Neuronal stem cell (in vitro differentiated cells): ENCODE measurements at regions not wholly inside any gene's neighbourhood (a gene's known extent, or its start where the extent isn't known, plus 50 kb on each side); places are given as distances from the start of the nearest gene placed in this dataset.

Experiments
- DNase-seq: peaks from one replicate; pipeline ENCODE4 v3.0.0-alpha.2; 2013; ENCODE audit warnings: low spot score
- H2AFZ ChIP-seq: one replicate; pipeline ENCODE4 v1.6.1; 2013; ENCODE audit warnings: mild to moderate bottlenecking, low read length, inconsistent platforms
- H2AK5ac ChIP-seq: 2 replicates; pipeline ENCODE4 v1.6.1; 2013; ENCODE audit warnings: low read depth, mild to moderate bottlenecking, inconsistent platforms, low read length, moderate library complexity, mixed read lengths
- H2BK120ac ChIP-seq: 2 replicates; pipeline ENCODE4 v1.6.1; 2013; ENCODE audit warnings: low read depth, mild to moderate bottlenecking, inconsistent platforms, low read length, moderate library complexity, mixed read lengths
- H2BK12ac ChIP-seq: one replicate; pipeline ENCODE4 v1.6.1; 2013; ENCODE audit warnings: low read length, inconsistent platforms
- H2BK15ac ChIP-seq: 2 replicates; pipeline ENCODE4 v1.6.1; 2013; ENCODE audit warnings: mild to moderate bottlenecking, low read length, inconsistent platforms, mixed read lengths
- H2BK5ac ChIP-seq: one replicate; pipeline ENCODE4 v1.6.1; 2013; ENCODE audit warnings: inconsistent platforms, mild to moderate bottlenecking, low read length, moderate library complexity
- H3K14ac ChIP-seq: one replicate; pipeline ENCODE4 v1.6.1; 2013; ENCODE audit warnings: low read length, inconsistent platforms
- H3K18ac ChIP-seq: 2 replicates; pipeline ENCODE4 v1.6.1; 2013; ENCODE audit warnings: low read length, inconsistent platforms
- H3K23ac ChIP-seq: 2 replicates; pipeline ENCODE4 v1.6.1; 2013; ENCODE audit warnings: low read depth, mild to moderate bottlenecking, mixed read lengths, low read length, inconsistent platforms; ENCODE audit not compliant: poor library complexity
- H3K27ac ChIP-seq: replicated peaks from 3 replicates; pipeline ENCODE4 v1.5.1; 2013; ENCODE audit warnings: low read length, inconsistent platforms
- H3K27me3 ChIP-seq, 3 experiments: 2 replicates each; pipeline ENCODE4 v1.6.1; 2013; ENCODE audit warnings: low read length in 3 of 3, mild to moderate bottlenecking in 2 of 3, inconsistent platforms in 1 of 3, low read depth in 1 of 3, mixed read lengths in 1 of 3, moderate library complexity in 1 of 3; ENCODE audit not compliant: control insufficient read depth in 3 of 3, insufficient read depth in 3 of 3
- H3K36me3 ChIP-seq, 2 donors: replicated peaks in 1 of 2; 2 replicates each; pipeline ENCODE4 v1.6.1; 2013; ENCODE audit warnings: low read length in 2 of 2; ENCODE audit not compliant: control insufficient read depth in 2 of 2, insufficient read depth in 2 of 2
- H3K4ac ChIP-seq: 2 replicates; pipeline ENCODE4 v1.6.1; 2013; ENCODE audit warnings: inconsistent platforms, mild to moderate bottlenecking, low read length, moderate library complexity
- H3K4me1 ChIP-seq, 2 donors: 1 replicate in 1 of 2; 2 replicates in 1 of 2; pipeline ENCODE4 v1.6.1; 2013; ENCODE audit warnings: low read length in 2 of 2, low read depth in 1 of 2; ENCODE audit not compliant: control insufficient read depth in 2 of 2, insufficient read depth in 1 of 2
- H3K4me2 ChIP-seq: one replicate; pipeline ENCODE4 v1.6.1; 2013; ENCODE audit warnings: mild to moderate bottlenecking, low read length, inconsistent platforms; ENCODE audit not compliant: insufficient read depth, poor library complexity, severe bottlenecking
- H3K4me3 ChIP-seq, 2 donors: 2 replicates each; pipeline ENCODE4 v1.5.1; 2013; ENCODE audit warnings: low read length in 2 of 2, mild to moderate bottlenecking in 2 of 2, inconsistent platforms in 1 of 2, moderate library complexity in 1 of 2
- H3K79me1 ChIP-seq: one replicate; pipeline ENCODE4 v1.6.1; 2013; ENCODE audit warnings: low read depth, mild to moderate bottlenecking, inconsistent platforms, low read length, moderate library complexity
- H3K9ac ChIP-seq: one replicate; pipeline ENCODE4 v1.6.1; 2013; ENCODE audit warnings: mild to moderate bottlenecking, low read depth, low read length, inconsistent platforms; ENCODE audit not compliant: poor library complexity
- H3K9me3 ChIP-seq, 2 donors: replicated peaks in 1 of 2; 2 replicates each; pipeline versions ENCODE3 to v1.6.1; 2013; ENCODE audit warnings: low read length in 2 of 2, mild to moderate bottlenecking in 2 of 2, inconsistent platforms in 1 of 2, low read depth in 1 of 2, mixed read lengths in 1 of 2, moderate library complexity in 1 of 2; ENCODE audit not compliant: control insufficient read depth in 2 of 2, insufficient read depth in 1 of 2
- H4K8ac ChIP-seq: one replicate; pipeline ENCODE4 v1.6.1; 2013; ENCODE audit warnings: low read depth, mild to moderate bottlenecking, inconsistent platforms, low read length, moderate library complexity
- H4K91ac ChIP-seq: one replicate; pipeline ENCODE4 v1.6.1; 2013; ENCODE audit warnings: low read length, low read depth, mild to moderate bottlenecking, inconsistent platforms; ENCODE audit not compliant: poor library complexity
- WGBS, 2 donors: extraction: QIAGEN DNeasy Blood & Tissue Kit; methylation state at CpG; one replicate each; pipeline ENCODE4 v1.1.7; 2013; ENCODE audit warnings: missing lambda C conversion rate in 2 of 2, mixed read lengths in 1 of 2; ENCODE audit not compliant: insufficient read length in 2 of 2, insufficient replicate concordance in 1 of 2; ENCODE audit errors: extremely low coverage in 2 of 2; 5-methylcytosine and 5-hydroxymethylcytosine counted together

DNA sequence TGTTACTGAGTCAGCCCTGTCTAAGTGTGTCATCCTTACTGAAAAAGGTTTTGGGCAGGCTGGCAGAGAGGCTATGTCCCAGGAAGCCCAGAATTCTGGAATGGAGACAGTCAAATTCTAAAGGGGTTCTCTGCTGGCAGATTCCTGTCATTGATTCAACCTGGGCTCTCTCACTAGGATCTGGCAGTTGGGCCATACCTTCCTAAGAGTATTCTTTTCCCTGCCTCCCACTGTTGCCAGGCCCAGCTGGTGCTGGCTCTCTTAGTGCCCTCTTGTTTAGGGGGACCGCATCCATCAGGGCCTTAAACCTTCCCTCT, 85.0 kb upstream of the EGLN3 start:
- Histone ChIP-seq H4K8ac (no peak overlapping the region), H3K18ac (no peak overlapping the region), H4K91ac (no peak overlapping the region), H2AFZ (no peak overlapping the region), H3K9me3 (no peaks in the 10 kb centered on the region), H2BK12ac (no peak overlapping the region), H3K27ac (no peak overlapping the region), H3K4me1 (no peaks in the 10 kb centered on the region), H2AK5ac (no peak overlapping the region), H3K27me3 (peaks cover 0 to 6% (median 0%) of the 10 kb centered on the region in 3 experiments), H3K4ac (no peak overlapping the region), H2BK15ac (no peak overlapping the region), H3K4me2 (no peak overlapping the region), H3K36me3 (no peaks in the 10 kb centered on the region), H3K4me3 (no peak overlapping the region), H3K23ac (no peak overlapping the region), H2BK120ac (no peak overlapping the region), H2BK5ac (no peak overlapping the region), H3K14ac (no peak overlapping the region), H3K9ac (no peak overlapping the region), H3K79me1 (no peaks in the 10 kb centered on the region)
- DNase-seq: no peak
- no CpG with 5 or more reads among the region's 1 CpG for WGBS, 2 donors

GRCh38 chr14:34035177-34035933, 84.5 kb upstream of the EGLN3 start:
- Histone ChIP-seq H2BK5ac (no peak overlapping the region), H3K4me2 (no peak overlapping the region), H4K91ac (no peak overlapping the region), H2AK5ac (no peak overlapping the region), H3K4me3 (no peak overlapping the region), H3K27me3 (peaks cover 0 to 6% (median 0%) of the 10 kb centered on the region in 3 experiments), H3K4ac (no peak overlapping the region), H2BK12ac (no peak overlapping the region), H4K8ac (no peak overlapping the region), H3K9ac (no peak overlapping the region), H2BK120ac (no peak overlapping the region), H2AFZ (no peak overlapping the region), H3K14ac (no peak overlapping the region), H3K79me1 (no peaks in the 10 kb centered on the region), H3K4me1 (no peaks in the 10 kb centered on the region), H3K18ac (no peak overlapping the region), H3K36me3 (no peaks in the 10 kb centered on the region), H3K27ac (no peak overlapping the region), H2BK15ac (no peak overlapping the region), H3K9me3 (no peaks in the 10 kb centered on the region), H3K23ac (no peak overlapping the region)
- WGBS, 2 donors: no CpG with 5 or more reads among the region's 10 CpGs
- DNase-seq: no peak

DNA sequence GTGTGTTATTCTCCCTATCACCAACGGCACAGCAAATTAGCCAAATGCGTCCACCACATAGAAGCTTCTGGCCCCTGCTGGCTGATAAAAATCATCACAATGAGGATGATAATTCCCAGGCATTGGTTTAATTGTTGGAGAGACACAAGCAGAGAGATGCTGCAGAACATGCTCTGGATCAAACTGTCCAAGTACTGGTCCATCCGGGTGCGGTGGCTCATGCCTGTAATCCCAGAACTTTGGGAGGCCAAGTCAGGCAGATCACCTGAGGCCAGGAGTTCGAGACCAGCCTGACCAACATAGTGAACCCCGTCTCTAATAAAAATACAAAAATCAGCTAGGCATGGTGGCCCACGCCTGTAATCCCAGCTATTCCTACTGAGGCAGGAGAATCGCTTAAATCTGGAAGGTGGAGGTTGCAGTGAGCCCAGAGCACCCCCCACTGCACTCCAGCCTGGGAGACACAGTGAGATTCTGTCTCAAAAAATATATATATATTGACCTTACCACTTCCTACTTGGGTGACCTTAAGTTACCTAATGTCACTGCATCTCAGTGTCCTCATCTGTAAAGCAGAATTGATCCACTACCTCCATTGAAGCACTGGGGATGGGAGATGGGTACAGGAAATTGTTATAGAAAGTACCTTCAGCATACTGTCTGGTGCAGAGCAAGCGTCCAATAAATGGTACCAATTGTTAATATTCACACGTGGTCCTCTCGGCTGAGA, 83.7 kb upstream of the EGLN3 start:
- H3K79me1 ChIP-seq: no peaks in the 10 kb centered on the region
- H3K4ac ChIP-seq: no peak overlapping the region
- H2BK15ac ChIP-seq: no peak overlapping the region
- H4K91ac ChIP-seq: no peak overlapping the region
- H3K27me3 ChIP-seq: peaks cover 0 to 6% (median 0%) of the 10 kb centered on the region in 3 experiments
- no CpG with 5 or more reads among the region's 11 CpGs for WGBS, 2 donors
- peaks cover 0 to 3% of the 10 kb centered on the region in 2 donors for H3K4me1 ChIP-seq
- no peak overlapping the region for H3K14ac ChIP-seq
- H2BK12ac ChIP-seq: no peak overlapping the region
- no peak overlapping the region for H2AK5ac ChIP-seq
- H3K4me2 ChIP-seq: no peak overlapping the region
- H3K36me3 ChIP-seq: no peaks in the 10 kb centered on the region
- no peaks in the 10 kb centered on the region for H3K9me3 ChIP-seq
- no peak overlapping the region for H2AFZ ChIP-seq
- H4K8ac ChIP-seq: no peak overlapping the region
- no peak overlapping the region for H2BK120ac ChIP-seq
- H3K9ac ChIP-seq: no peak overlapping the region
- no peak overlapping the region for H3K23ac ChIP-seq
- H3K4me3 ChIP-seq: no peak overlapping the region
- no peak overlapping the region for H3K27ac ChIP-seq
- no peak overlapping the region for H3K18ac ChIP-seq
- no peak overlapping the region for H2BK5ac ChIP-seq
- DNase-seq: no peak

DNA sequence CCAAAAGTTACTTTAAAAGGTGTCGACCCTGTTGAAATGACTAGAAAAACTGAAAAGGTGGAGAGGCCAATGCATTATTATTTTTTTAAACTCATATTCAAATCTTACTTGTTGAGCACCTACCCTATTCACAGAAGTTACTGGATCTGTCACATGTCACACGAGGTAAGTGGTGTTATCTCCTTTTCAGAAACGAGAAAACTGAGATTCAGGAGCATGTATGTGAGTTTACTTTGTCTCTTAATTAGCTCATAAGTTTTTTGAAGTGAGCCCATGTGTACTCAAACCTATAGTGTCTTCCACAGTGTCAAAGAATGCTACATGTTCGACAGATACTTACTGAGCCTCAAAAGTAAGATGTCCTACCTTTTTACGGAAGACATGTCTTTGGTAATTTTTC, 81.8 kb upstream of the EGLN3 start:
- no peaks in the 10 kb centered on the region for H3K36me3 ChIP-seq
- WGBS, 2 donors: no CpG with 5 or more reads among the region's 5 CpGs
- no peak for DNase-seq
- no peak overlapping the region for H2BK12ac ChIP-seq
- H2BK5ac ChIP-seq: no peak overlapping the region
- H3K27ac ChIP-seq: no peak overlapping the region
- no peaks in the 10 kb centered on the region for H3K27me3 ChIP-seq
- peaks cover 0 to 6% of the 10 kb centered on the region in 2 donors for H3K4me1 ChIP-seq
- no peak overlapping the region for H3K4me3 ChIP-seq
- no peak overlapping the region for H4K91ac ChIP-seq
- H3K9ac ChIP-seq: no peak overlapping the region
- no peak overlapping the region for H2AK5ac ChIP-seq
- H3K23ac ChIP-seq: no peak overlapping the region
- no peaks in the 10 kb centered on the region for H3K9me3 ChIP-seq
- no peak overlapping the region for H3K18ac ChIP-seq
- H3K14ac ChIP-seq: no peak overlapping the region
- no peak overlapping the region for H2BK15ac ChIP-seq
- no peak overlapping the region for H4K8ac ChIP-seq
- H3K79me1 ChIP-seq: no peaks in the 10 kb centered on the region
- H3K4ac ChIP-seq: no peak overlapping the region
- no peak overlapping the region for H2AFZ ChIP-seq
- H3K4me2 ChIP-seq: no peak overlapping the region
- no peak overlapping the region for H2BK120ac ChIP-seq
